HG03565 (cell line): ENCODE measurements at regions not wholly inside any gene's neighbourhood (a gene's known extent, or its start where the extent isn't known, plus 50 kb on each side); places are given as distances from the start of the nearest gene placed in this dataset.
"Not testable (repeated sequence)": the region's sequence is repeated elsewhere in the genome, so short reads cannot be mapped to it uniquely, and the experiment has no call there.

Experiments used
- ATAC-seq: cut with Tn5 transposase; IDR thresholded peaks from one replicate; pipeline ENCODE4 v1.9.1; 2021; ENCODE audit warnings: mild to moderate bottlenecking, moderate library complexity; ENCODE audit not compliant: unreplicated experiment

DNA sequence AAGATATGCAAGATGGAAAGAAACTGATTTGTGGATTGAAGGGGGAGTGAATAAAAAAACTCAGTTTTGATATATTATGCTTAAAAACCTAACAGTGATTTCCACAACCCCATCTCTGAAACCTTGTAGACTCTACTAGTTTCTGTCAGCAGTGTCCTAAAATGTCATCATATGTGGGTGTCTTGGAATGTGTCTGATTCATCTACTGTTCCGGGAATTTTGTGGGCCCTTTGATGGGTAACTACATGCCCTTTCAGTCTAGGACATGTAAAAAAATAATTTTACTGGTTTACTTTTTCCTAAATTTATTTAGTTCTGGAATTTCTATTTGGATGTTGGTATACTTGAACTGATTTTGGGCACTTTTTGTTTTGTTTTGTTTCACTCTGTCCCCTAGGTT lies 118.9 kb upstream of the NMUR2 start:
- ATAC-seq, result no peak

DNA sequence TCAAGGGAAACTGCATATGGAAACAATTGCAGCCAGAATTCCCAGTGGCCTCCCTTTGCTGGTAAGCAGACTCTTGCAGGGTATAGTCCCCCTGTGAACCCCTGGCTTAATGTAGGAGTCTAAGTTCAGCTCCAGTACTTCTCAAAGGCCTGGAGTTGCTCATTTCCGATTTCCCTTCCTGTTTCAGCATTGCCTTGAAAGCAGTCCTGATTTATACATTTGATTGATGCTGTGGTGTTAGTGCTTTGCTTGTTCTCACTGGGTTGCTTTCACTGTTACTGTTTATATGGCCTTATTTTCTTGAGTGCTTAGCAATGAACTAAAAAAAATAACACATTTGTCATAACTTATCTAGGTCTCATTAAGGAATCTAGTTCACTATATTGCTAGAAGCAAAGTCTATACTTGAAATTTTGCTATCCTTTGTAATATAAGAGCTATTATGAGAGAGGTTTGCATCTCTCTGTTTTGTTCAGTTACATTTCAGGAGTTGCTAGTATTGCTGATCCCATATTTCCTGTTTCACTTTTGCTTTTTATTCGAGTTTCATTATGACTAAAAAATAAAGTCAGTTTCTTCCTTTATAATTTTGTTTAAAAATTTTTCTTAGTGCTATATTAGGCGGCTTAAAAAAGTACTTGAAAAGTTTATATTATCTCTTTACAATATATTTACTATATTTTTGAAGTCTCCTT lies 122.4 kb upstream of the NMUR2 start:
- peak; percentile 66 for ATAC-seq

DNA sequence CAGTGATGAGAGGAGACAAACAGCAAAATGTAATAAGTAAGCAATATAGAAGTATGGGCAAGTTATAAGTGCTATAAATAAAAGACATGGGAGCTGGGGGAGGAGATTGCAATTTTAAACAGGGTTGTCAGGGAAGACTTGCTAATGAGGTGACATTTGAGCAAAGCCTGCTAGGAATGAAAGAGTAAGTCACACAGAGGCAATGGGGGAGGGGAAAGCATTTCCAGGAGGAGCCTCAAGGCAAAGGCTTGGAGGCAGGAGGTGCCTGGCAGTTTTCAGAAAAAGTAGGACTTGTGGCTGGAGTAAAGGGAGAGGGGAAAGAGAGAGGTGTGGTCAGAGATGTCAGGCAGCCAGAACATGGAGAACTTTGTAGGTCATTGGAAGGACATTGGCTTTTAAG lies 124.4 kb upstream of the NMUR2 start:
- no peak for ATAC-seq

DNA sequence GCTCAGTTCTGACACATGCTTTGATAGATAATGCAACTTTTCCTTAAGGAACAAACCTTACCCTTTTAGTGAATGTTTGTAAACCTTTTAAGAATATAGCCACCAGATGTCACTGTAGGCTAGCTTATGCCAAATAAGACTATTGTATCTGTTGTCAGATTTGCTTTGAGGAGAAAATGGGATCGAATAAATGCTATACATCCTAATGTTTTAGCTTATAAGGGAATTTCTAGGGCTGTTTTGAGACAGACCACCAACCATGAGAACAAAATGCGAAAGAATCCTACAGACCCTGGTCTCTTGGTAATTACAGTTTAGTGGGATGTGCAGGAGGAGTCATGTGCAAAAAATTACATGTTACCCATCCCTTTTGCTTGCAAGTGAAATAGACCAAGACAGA lies 127.6 kb upstream of the NMUR2 start:
- no peak for ATAC-seq

DNA sequence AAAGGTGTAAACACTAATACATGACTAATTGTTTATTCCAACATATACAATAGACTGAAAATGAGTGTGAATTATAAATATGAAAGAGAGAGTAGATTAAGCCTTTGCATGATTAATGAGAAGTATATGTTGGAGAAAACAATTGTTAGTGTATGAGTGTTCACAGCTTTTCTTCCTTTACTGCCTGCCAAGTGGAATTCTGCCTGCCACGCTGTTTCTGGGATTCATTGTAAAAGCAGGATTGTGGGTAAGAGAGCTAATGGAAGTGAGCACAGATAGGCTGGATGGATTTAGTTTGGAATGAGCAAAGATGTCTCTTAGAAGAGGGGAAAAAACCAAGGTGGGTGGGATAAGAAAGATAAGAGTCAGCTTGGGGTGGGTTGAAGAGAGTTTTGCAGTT lies 129.6 kb upstream of the NMUR2 start:
- ATAC-seq, result no peak

DNA sequence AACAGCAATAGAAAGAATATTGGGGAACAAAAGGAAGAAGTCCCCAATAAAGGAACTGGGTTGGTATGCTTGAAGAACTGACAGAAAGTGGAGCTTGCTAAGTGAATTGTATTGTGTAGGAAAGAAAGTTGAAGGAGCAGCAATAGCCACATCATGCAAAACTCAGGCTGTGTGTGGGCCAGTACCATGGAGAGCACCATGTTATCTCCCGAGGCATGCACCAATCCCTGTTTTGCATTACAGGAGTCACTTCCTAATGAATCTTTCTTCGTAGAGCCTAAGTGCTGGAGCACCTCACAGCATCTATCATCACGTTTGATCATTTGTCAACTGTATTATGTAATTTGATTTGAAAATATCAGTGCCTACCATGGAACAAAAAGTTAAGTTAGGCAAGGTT lies 137.7 kb upstream of the NMUR2 start:
- ATAC-seq, result no peak

DNA sequence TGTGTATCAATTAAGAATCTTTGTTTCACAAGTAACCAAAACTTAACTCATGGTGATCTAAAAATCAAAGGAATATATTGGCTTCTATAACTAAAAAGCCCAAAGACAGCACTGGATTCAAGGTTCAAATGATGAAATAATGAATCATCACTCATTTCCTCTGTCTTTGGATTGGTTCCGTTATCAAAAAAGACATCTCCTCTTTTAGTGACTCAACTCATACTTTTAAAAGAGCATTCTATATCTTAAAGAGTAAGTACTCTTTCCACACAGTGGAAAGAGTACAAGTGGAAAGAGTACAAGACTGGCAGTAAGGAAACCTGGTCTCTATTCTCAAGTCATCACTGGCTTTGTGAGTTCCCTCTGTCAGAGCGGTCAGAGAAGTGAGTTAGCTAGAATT lies 141.4 kb upstream of the NMUR2 start:
- no peak for ATAC-seq

DNA sequence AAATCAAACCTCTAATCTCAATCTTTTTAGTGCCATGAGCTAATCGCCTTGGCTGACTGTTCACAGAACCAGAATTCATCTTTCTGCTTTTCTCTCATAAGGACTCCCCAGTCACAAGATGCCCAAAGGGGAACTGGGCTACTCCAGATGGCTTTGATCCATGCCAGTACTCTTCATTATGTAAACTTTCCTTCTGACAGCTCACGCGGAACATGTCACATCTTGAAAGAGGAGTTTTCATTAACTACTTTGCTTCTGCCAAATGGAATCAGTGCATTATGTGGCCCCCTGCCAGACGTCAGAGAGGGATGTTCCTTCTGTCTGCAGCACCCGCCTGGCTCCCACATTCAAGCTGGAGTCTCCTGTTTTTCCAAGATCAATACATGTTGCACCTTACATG lies 142.1 kb upstream of the NMUR2 start:
- no peak for ATAC-seq

DNA sequence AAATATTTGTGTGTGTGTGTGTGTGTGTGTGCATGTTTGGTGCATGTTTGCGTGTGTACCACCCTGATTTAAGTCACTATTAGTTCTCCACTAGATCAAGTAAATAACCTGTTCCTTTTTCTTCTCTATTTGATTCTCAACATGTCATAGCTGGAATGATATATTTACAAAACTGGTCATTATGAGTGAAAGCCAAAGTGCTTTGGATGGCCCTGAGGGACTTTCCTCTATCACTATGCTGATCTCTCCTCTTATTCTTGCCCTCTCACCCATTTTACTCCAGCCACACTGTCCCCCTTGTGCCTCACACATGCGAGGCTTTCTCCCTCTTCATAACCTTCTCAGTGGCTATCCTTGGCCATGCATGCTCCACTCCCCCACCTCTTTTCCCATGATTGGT lies 144.6 kb upstream of the NMUR2 start:
- ATAC-seq, result peak; percentile 45

DNA sequence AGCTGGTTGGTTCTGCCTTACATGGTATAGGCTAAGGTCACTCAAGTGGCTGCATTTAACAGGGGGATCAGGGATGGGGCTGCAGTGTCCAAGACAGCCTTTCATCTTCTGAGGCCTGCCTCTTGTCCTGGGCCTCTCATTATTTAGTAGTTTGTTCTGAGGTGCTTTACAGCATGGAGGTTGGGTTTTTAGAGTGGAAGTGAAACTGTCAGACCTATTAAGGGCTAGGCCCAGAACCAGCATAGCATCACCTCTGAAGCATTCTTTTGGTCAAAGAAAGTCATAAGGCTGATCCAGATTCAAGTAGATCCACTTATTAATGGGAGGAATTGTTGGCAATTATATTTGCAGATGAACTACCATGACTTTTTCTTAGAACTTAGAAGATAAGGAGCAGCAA lies 146.0 kb upstream of the NMUR2 start:
- peak; percentile 66 for ATAC-seq

DNA sequence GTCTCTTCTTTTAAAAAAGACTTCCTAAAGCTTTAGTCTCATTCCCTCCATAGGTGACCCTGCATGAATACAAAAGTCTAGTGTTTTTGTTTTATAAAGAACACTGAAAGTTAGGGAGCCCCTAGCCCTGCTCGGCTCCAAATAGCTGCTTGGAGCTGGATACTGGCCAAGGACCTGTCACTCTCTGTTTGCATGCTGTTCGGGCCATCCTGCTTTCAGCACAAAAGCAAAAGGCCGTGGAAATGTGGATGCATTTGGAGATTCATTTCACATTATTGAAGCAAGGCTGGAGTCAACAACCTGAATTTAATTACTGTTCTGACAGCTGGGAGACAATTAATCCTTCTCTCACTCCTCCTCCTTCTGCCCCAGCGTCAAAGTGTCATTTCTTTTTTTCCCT lies 151.7 kb upstream of the NMUR2 start:
- no peak for ATAC-seq

DNA sequence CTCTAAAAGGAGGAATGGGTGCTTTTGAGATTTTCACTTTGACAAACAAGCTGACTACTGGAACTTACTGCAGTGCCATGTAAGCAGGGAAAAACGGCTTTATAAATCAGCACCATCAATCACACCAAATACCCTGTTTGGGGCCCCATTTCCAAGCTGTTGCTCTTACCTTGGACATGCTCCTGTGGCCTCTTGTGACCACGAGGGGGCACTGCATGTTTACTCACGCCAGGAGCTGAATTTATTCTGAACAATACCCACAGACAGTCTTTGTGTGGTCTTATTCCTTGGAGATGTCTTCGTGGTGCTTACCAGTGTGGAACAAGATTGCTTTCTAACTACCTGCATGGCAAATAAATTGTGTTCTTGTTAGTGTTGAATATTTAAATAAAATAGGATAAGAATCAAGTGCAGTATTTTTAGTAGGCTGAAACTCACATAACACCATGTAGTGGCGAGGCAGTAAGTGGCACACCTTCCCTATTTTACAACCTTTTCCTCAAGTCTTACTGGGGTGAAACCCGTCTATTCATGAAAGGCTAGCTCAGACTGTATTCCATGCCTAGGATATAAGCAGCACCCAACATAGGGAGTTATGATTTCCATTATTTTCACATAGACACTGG lies 155.5 kb upstream of the NMUR2 start:
- peak; percentile 70 for ATAC-seq

DNA sequence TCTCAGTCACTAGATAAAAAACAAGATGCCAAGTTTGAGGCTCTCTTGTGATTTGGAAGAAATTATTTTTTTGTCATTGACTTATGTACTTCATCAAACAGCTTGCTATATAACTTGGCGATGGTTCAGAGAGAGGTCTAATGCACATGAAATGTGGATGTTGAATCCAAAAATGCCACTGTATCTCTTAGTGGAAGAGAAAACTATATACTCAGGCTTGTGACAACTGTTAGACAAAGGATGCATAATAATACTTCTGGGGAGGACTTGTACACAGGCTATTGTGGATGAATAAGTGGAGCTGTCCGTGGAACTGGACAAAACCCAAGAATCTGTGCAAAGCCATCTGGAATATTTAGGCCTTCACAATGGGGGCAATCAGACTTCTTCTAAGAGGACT lies 162.9 kb upstream of the NMUR2 start:
- ATAC-seq, result no peak

DNA sequence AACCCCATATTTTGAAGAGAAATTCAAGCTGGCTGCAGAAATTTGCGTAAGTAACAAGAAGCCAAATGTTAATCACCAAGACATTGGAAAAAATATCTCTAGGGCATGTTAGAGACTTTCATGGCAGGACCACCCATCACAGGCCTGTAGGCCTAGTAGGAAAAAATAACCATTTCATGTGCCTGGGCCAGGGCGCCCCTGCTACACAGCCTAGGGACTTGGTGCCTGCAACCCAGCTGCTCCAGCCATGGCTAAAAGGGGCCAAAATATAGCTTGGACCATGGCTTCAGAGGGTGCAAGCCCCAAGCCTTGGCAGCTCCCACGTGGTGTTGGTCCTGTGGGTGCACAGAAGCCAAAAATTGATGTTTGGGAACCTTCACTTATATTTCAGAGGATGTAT lies 167.7 kb upstream of the NMUR2 start:
- ATAC-seq, result no peak

DNA sequence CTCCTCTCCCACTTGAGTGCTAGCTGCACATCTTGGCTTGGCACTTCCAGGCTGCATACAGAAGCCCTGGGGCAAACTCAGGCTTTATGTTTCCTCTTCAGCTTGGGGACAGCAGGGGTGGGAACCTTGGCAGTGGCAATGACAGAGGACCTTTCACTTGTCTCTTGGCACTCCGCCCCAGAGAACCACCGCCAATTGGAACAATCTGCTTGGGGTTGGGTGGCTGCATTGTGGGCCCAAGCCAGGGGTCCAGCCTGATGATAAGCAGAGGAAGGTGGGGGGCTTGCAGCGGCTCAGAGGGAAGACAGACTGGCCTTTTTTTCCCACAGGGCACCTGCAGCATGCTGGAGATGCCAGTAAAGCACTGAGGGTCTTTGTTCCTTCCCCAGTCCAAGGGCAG lies 179.0 kb upstream of the NMUR2 start:
- no peak for ATAC-seq

DNA sequence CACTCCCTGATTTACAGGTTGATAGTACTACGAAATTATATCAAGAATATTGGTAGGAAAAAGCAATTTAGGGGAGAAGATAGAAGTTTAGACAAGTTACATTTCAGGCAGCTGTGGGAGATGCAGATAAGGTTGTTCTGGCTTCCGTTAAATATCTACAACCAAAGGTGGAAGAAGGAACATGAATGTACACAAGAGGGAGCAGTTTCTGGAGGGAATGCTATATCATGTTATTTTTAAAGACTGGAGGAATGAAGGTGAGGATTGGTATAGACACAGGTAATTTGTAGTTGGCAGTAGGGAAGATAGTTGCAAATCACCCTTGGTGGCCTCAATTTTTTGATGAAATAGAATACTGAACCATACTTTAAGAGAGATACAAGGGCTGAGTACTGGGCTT lies 187.3 kb upstream of the NMUR2 start:
- no peak for ATAC-seq

DNA sequence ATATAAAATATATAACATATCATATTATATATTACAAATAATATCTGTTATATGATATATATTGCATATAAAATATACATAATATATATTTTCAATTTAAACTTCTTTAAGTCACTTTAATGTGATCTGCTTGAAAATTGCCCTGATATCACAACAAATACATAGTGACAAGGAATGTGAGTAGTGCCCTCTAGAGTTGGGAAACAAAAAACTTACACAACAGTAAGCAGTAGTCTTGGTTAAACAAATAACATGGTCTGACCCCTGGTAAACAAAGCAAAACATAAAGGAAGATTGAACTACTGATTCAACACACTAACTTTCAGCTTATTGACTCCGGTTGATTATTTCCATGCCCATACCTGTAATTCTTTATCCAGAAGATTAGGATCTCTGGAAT lies 188.3 kb upstream of the NMUR2 start:
- no peak for ATAC-seq

DNA sequence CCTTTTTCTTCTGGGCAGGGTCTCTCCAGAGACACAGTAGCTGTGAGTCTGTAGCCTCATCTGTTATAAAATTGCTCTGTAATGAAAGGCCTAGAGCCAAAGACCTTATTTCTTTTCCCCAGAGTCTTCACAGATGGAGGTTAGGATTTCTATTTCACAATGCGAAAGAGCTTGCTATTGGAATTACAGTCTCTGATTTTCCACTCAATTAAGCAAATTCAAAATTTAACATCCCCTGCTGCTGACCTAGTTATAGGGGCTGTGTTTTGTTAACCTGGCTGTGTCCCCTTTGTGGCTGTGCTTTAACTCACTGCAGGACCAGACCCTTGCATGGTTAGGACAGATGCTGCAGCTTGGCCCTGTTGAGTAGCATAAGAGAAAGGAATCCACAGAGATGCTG lies 190.3 kb upstream of the NMUR2 start:
- ATAC-seq, result no peak

DNA sequence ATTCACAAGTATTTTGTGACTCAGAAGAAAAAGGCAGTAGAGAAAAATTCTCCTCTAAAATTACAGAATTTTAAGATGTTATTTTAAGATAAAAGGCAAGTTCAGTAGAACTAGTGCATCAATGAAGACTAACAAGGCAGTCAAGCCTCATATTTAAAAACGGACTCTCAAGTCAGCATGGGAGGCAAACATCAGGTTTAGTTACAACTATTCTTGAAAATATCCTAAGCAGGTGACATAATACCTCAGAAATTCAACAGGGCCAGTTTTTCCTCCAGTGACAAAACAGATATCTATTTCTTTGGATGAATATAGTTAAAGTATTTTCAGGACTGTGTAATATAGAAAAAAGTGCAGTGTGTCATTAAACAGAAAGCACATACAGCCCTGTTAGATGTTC lies 194.0 kb upstream of the NMUR2 start:
- no peak for ATAC-seq

DNA sequence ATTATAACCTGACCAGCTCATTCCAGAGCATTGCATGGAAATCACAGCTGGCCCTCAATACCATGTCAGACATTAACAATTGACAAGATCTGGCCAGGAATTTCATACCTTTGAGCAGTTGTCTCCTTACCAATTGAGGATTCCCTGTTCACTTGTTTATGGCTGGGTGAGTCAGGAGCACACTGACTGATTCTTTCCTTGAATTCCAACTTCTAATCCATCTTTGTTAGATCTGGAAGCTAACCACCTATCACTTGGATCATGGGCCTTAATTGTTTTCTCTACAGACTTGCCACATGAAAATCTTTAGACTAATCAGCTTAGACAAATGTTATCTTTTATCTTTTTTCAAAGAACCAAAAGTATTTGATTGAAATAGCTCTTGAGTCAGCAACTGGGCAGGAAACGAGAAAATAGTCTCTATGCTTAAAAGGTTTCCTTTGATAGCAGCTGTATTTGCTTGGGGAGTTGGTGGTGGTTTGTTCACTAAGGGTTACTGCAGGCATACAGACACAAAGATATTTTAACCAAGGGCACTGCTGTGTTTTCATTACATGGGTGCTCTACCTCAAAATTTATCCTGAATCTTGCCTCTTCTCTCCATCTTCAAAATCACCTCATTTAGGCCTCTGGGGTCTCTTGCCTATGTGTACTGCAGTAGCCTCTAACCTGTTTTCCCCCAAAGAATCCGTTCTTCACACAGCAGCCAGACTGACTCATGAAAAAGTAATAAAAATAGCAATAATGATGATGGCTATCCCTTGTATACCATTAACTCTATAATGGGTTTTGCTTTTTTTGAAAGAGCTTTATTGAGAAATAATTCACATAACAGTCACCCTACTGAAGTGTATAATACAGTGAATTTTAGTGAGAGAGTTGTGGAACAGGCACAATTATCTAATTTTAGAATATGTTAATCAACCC lies 197.0 kb upstream of the NMUR2 start:
- ATAC-seq, result no peak

DNA sequence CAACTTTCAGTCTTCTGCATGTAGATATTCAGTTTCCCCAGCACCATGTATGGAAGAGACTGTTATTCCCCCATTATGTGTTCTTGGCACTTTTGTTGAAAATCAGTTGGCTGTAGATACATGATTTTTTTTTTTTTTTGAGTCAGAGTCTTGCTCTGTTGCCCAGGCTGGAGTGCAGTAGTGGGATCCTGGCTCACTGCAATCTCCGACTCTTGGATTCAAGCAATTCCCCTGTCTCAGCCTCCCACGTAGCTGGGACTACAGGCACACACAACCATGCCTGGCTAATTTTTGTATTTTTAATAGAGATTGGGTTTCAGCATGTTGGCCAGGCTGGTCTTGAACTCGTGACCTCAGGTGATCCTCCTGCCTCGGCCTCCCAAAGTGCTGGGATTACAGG lies 201.0 kb upstream of the NMUR2 start:
- ATAC-seq, result not testable (repeated sequence)

DNA sequence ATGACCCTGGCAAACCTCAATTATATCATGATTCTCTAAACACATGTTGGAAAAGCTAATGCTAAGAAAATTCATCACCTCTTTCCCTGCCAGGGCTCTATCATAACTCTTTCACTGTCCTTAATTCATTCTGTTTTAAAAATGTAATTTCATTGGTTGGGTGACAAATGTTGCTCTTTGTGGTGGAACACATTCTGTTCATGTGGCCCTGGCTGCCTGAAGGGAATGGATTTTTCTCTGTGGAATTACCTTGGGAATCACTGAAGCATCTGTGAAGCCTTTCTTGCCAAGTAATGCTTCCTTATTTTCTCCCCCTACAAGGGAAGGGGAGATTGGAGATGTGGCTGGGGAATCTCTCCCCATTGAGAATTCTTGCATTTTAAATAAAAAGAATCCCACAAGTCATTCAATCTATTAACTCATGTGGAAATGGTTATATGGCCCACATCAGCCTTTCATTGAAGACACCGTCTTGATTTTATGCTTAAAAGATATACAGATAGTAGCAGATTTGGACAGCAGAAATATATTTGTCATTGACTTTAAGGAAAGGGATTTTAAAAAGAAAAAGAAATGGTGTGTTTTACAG lies 201.8 kb upstream of the NMUR2 start:
- ATAC-seq, result no peak
